Muscle of leg (tissue), 3 donors: ENCODE measurements at regions not wholly inside any gene's neighbourhood (a gene's known extent, or its start where the extent isn't known, plus 50 kb on each side); places are given as distances from the start of the nearest gene placed in this dataset.

Source experiments
- DNase-seq: peaks from one replicate; pipeline ENCODE4 v3.0.0; 2013
- H3K27ac ChIP-seq: one replicate; pipeline ENCODE4 v1.5.1; 2013; ENCODE audit warnings: mild to moderate bottlenecking, low read length, control low read depth
- H3K27me3 ChIP-seq: one replicate; pipeline ENCODE4 v1.6.1; 2013; ENCODE audit warnings: low read length; ENCODE audit not compliant: control insufficient read depth, insufficient read depth
- H3K36me3 ChIP-seq: one replicate; pipeline ENCODE4 v1.6.1; 2013; ENCODE audit warnings: low read length; ENCODE audit not compliant: control insufficient read depth, insufficient read depth
- H3K4me1 ChIP-seq: one replicate; pipeline ENCODE4 v1.6.1; 2013; ENCODE audit warnings: low read length; ENCODE audit not compliant: control insufficient read depth, insufficient read depth
- H3K4me3 ChIP-seq: one replicate; pipeline ENCODE4 v1.5.1; 2013; ENCODE audit warnings: low read length, control low read depth
- H3K9me3 ChIP-seq: replicated peaks from 2 replicates; pipeline ENCODE4 v1.6.1; 2013; ENCODE audit warnings: low read depth, low read length; ENCODE audit not compliant: control insufficient read depth
- WGBS: methylation state at CpG from one replicate; pipeline ENCODE4 v1.1.5; 2013; ENCODE audit warnings: missing lambda C conversion rate; ENCODE audit not compliant: insufficient coverage; 5-methylcytosine and 5-hydroxymethylcytosine counted together

GRCh38 chr14:73800970-73801515 is 50.6 kb upstream of the PTGR2 start:
- no peak for DNase-seq
- H3K27me3 ChIP-seq = no peaks in the 10 kb centered on the region
- H3K27ac ChIP-seq = no peak overlapping the region
- no peaks in the 10 kb centered on the region for H3K9me3 ChIP-seq
- H3K4me3 ChIP-seq = no peak overlapping the region
- no peaks in the 10 kb centered on the region for H3K36me3 ChIP-seq
- H3K4me1 ChIP-seq = peaks cover 18% of the 10 kb centered on the region
- WGBS = 73% methylated on average over 5 of the region's 7 CpGs

- H3K36me3 ChIP-seq = no peaks in the 10 kb centered on the region
- H3K27me3 ChIP-seq = no peaks in the 10 kb centered on the region
- WGBS = 51% methylated on average over 2 of the region's 4 CpGs
- H3K9me3 ChIP-seq = no peaks in the 10 kb centered on the region
- DNase-seq = no peak
- H3K27ac ChIP-seq = no peak overlapping the region
- H3K4me3 ChIP-seq = no peak overlapping the region
- peaks cover 37% of the 10 kb centered on the region for H3K4me1 ChIP-seq
Observed at GRCh38 chr14:73797543-73798265, 53.9 kb upstream of the PTGR2 start.

- DNase-seq = no peak
- Histone ChIP-seq H3K27ac (no peak overlapping the region), H3K27me3 (no peaks in the 10 kb centered on the region), H3K4me3 (no peak overlapping the region), H3K9me3 (no peaks in the 10 kb centered on the region), H3K36me3 (no peaks in the 10 kb centered on the region), H3K4me1 (peaks cover 44% of the 10 kb centered on the region)
- WGBS = 54% methylated on average over 3 of the region's 4 CpGs
Observed at GRCh38 chr14:73796893-73797542, 54.6 kb upstream of the PTGR2 start.

- H3K36me3 ChIP-seq = no peaks in the 10 kb centered on the region
- no peak for DNase-seq
- no peaks in the 10 kb centered on the region for H3K27me3 ChIP-seq
- no peaks in the 10 kb centered on the region for H3K9me3 ChIP-seq
- no peak overlapping the region for H3K4me3 ChIP-seq
- no peak overlapping the region for H3K27ac ChIP-seq
- WGBS = no CpG with 5 or more reads among the region's 2 CpGs
- peaks cover 46% of the 10 kb centered on the region for H3K4me1 ChIP-seq
Observed at GRCh38 chr14:73796415-73796814, 55.2 kb upstream of the PTGR2 start.

GRCh38 chr14:73795974-73796373 is 55.7 kb upstream of the PTGR2 start:
- WGBS = no CpG with 5 or more reads among the region's 1 CpG
- no peak for DNase-seq
- Histone ChIP-seq H3K27me3 (no peaks in the 10 kb centered on the region), H3K4me3 (no peak overlapping the region), H3K4me1 (peaks cover 49% of the 10 kb centered on the region), H3K9me3 (no peaks in the 10 kb centered on the region), H3K27ac (no peak overlapping the region), H3K36me3 (no peaks in the 10 kb centered on the region)

GRCh38 chr14:73795466-73795865 is 56.2 kb upstream of the PTGR2 start:
- Histone ChIP-seq H3K36me3 (no peaks in the 10 kb centered on the region), H3K4me1 (peaks cover 53% of the 10 kb centered on the region), H3K27ac (peak overlapping the region; percentile 94), H3K4me3 (no peak overlapping the region), H3K27me3 (no peaks in the 10 kb centered on the region), H3K9me3 (no peaks in the 10 kb centered on the region)
- DNase-seq = no peak
- 50% methylated on average over 1 of the region's 3 CpGs for WGBS

GRCh38 chr14:73794146-73794545 is 57.5 kb upstream of the PTGR2 start:
- peak; percentile 71 for DNase-seq
- peak overlapping the region; percentile 94 for H3K27ac ChIP-seq
- no peaks in the 10 kb centered on the region for H3K27me3 ChIP-seq
- H3K4me1 ChIP-seq = peaks cover 65% of the 10 kb centered on the region
- H3K36me3 ChIP-seq = no peaks in the 10 kb centered on the region
- H3K4me3 ChIP-seq = no peak overlapping the region
- WGBS = no CpG with 5 or more reads among the region's 1 CpG
- H3K9me3 ChIP-seq = no peaks in the 10 kb centered on the region

GRCh38 chr14:73792481-73792880 is 59.1 kb upstream of the PTGR2 start:
- WGBS = 70% methylated on average over 4 of the region's 4 CpGs
- no peak for DNase-seq
- Histone ChIP-seq H3K27me3 (no peaks in the 10 kb centered on the region), H3K27ac (no peak overlapping the region), H3K4me3 (no peak overlapping the region), H3K36me3 (no peaks in the 10 kb centered on the region), H3K4me1 (peaks cover 74% of the 10 kb centered on the region), H3K9me3 (no peaks in the 10 kb centered on the region)

- no peaks in the 10 kb centered on the region for H3K36me3 ChIP-seq
- H3K4me1 ChIP-seq = peaks cover 66% of the 10 kb centered on the region
- H3K27ac ChIP-seq = peak overlapping the region; percentile 97
- WGBS = 39% methylated on average over 2 of the region's 10 CpGs
- peak overlapping the region; percentile 3 for H3K4me3 ChIP-seq
- peak; percentile 99 for DNase-seq
- no peaks in the 10 kb centered on the region for H3K27me3 ChIP-seq
- no peaks in the 10 kb centered on the region for H3K9me3 ChIP-seq
Observed at GRCh38 chr14:73789989-73790581, 61.5 kb upstream of the PTGR2 start.
